NOMO-1 treated with DMSO at 0.1 percent for 48 hours (cell line): ENCODE measurements at regions not wholly inside any gene's neighbourhood (a gene's known extent, or its start where the extent isn't known, plus 50 kb on each side); places are given as distances from the start of the nearest gene placed in this dataset.

ENCODE experiments used
- DNase-seq: peaks from one replicate; lab custom pipeline; 2025; ENCODE audit not compliant: unreplicated experiment; lab: John Stamatoyannopoulos, UW

GRCh38 chr17:77481476-77482374, 341.0 kb downstream of the SEC14L1 start:
- no peak for DNase-seq

GRCh38 chr17:77482375-77483127, 341.8 kb downstream of the SEC14L1 start:
- no peak for DNase-seq

GRCh38 chr17:77483128-77483598, 342.4 kb downstream of the SEC14L1 start:
- DNase-seq: no peak

- DNase-seq: no peak
Measured at GRCh38 chr17:77484111-77484510, 343.3 kb downstream of the SEC14L1 start.

GRCh38 chr17:77485089-77485833, 344.5 kb downstream of the SEC14L1 start:
- DNase-seq: no peak

- no peak for DNase-seq
Measured at GRCh38 chr17:77487211-77487629, 346.5 kb downstream of the SEC14L1 start.

- no peak for DNase-seq
Measured at GRCh38 chr17:77487677-77488530, 347.1 kb downstream of the SEC14L1 start.

- no peak for DNase-seq
Measured at GRCh38 chr17:77488531-77489238, 347.9 kb downstream of the SEC14L1 start.

GRCh38 chr17:77489239-77489892, 348.6 kb downstream of the SEC14L1 start:
- no peak for DNase-seq

GRCh38 chr17:77489893-77490255, 349.1 kb downstream of the SEC14L1 start:
- DNase-seq: no peak

GRCh38 chr17:77490361-77491183, 349.8 kb downstream of the SEC14L1 start:
- DNase-seq: no peak

- no peak for DNase-seq
Measured at GRCh38 chr17:77491921-77492445, 351.2 kb downstream of the SEC14L1 start.

- DNase-seq: no peak
Measured at GRCh38 chr17:77492446-77493237, 351.9 kb downstream of the SEC14L1 start.

- DNase-seq: no peak
Measured at GRCh38 chr17:77493238-77493820, 352.6 kb downstream of the SEC14L1 start.

GRCh38 chr17:77493901-77494663, 353.3 kb downstream of the SEC14L1 start:
- DNase-seq: no peak
